HG03439 (cell line): ENCODE measurements at regions not wholly inside any gene's neighbourhood (a gene's known extent, or its start where the extent isn't known, plus 50 kb on each side); places are given as distances from the start of the nearest gene placed in this dataset.

Source experiments
- ATAC-seq: cut with Tn5 transposase; IDR thresholded peaks from one replicate; pipeline ENCODE4 v1.9.1; 2021; ENCODE audit warnings: mild to moderate bottlenecking, moderate library complexity; ENCODE audit not compliant: unreplicated experiment

GRCh38 chr3:175913286-175913685 lies 1054.2 kb downstream of the NAALADL2 start:
- no peak for ATAC-seq

- no peak for ATAC-seq
Measured at GRCh38 chr3:175911937-175912336, 1052.8 kb downstream of the NAALADL2 start.

- ATAC-seq: no peak
Measured at GRCh38 chr3:175902226-175902625, 1043.1 kb downstream of the NAALADL2 start.

- no peak for ATAC-seq
Measured at GRCh38 chr3:175898194-175898593, 1039.1 kb downstream of the NAALADL2 start.

GRCh38 chr3:175896655-175897054 lies 1037.5 kb downstream of the NAALADL2 start:
- no peak for ATAC-seq

GRCh38 chr3:175895731-175896130 lies 1036.6 kb downstream of the NAALADL2 start:
- no peak for ATAC-seq

GRCh38 chr3:175893566-175893965 lies 1034.4 kb downstream of the NAALADL2 start:
- ATAC-seq: no peak

- ATAC-seq: no peak
Measured at GRCh38 chr3:175890066-175890465, 1030.9 kb downstream of the NAALADL2 start.

GRCh38 chr3:175885231-175885766 lies 1026.2 kb downstream of the NAALADL2 start:
- ATAC-seq: no peak

GRCh38 chr3:175879417-175879816 lies 1020.3 kb downstream of the NAALADL2 start:
- no peak for ATAC-seq

GRCh38 chr3:175869404-175869803 lies 1010.3 kb downstream of the NAALADL2 start:
- no peak for ATAC-seq

- no peak for ATAC-seq
Measured at GRCh38 chr3:175868626-175869025, 1009.5 kb downstream of the NAALADL2 start.

- no peak for ATAC-seq
Measured at GRCh38 chr3:175865724-175866123, 1006.6 kb downstream of the NAALADL2 start.

GRCh38 chr3:175861916-175862315 lies 1002.8 kb downstream of the NAALADL2 start:
- ATAC-seq: no peak
